ENCODE measurements at regions not wholly inside any gene's neighbourhood (a gene's known extent, or its start where the extent isn't known, plus 50 kb on each side); places are given as distances from the start of the nearest gene placed in this dataset.

DNA sequence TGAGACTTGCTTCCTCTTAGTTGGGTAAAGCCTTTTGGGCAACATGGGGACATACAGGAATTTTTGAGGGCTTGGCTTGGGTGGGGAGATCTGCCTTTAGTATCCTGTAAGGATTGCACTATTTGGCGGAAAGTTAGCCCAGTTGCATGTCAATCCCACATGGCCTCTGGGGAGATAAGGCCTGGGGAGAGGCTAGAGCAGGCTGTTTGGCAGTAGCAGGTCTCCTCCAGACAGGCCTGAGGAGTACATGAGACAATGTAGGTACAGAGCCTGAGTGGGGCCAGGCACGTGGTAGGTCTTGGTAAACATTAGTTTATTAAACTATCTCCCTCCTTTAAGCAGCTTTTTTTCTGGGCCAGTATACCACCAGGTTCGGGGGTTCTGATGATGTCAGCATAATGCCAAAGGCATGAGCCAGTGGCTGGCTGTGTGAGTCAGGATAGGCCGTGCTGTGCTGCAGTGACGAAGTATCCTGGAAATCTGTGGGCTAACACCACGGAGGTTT, 147.9 kb downstream of the VEGFA start (continued):
- TF ChIP-seq POLR2H (tag; IDR thresholded peaks at IDR 0.05; ENCODE audit: low read depth): no peak
- TF ChIP-seq EHMT2 (IDR thresholded peaks at IDR 0.05): no peak
- no peak for TF ChIP-seq GABPB1 (CRISPR knock-in tag; IDR thresholded peaks at IDR 0.05)
- no peak for TF ChIP-seq ZHX1 (conservative IDR thresholded peaks at IDR 0.05; ENCODE audit: low read length)
- no peak for TF ChIP-seq SRF (CRISPR knock-in tag; IDR thresholded peaks at IDR 0.05)
- no peak for TF ChIP-seq THRAP3 (IDR thresholded peaks at IDR 0.05; ENCODE audit: borderline replicate concordance)
- TF ChIP-seq TCF3 (CRISPR knock-in tag; IDR thresholded peaks at IDR 0.05): no peak
- TF ChIP-seq POLR2B (IDR thresholded peaks at IDR 0.05; ENCODE audit: low read depth, partially characterized antibody): no peak
- no peak for TF ChIP-seq ZBTB26 (CRISPR knock-in tag; IDR thresholded peaks at IDR 0.05)
- TF ChIP-seq RBM34 (IDR thresholded peaks at IDR 0.05; ENCODE audit: borderline replicate concordance, insufficient read depth, low read length): no peak
- TF ChIP-seq C11orf30 (IDR thresholded peaks at IDR 0.05; ENCODE audit: low read depth): peak; percentile 89
- no peak for TF ChIP-seq ZBTB8A (IDR thresholded peaks at IDR 0.05; ENCODE audit: partially characterized antibody)
- TF ChIP-seq FOXK1 (CRISPR knock-in tag; IDR thresholded peaks at IDR 0.05; ENCODE audit: borderline replicate concordance): no peak
- no peak for TF ChIP-seq RBM15 (IDR thresholded peaks at IDR 0.05; ENCODE audit: insufficient read depth, low read length)
- TF ChIP-seq MECOM (CRISPR knock-in tag; IDR thresholded peaks at IDR 0.05): peak; percentile 77
- TF ChIP-seq BRD4 (IDR thresholded peaks at IDR 0.05): 0 out of 2 replicates have a peak, but pooled peaks have one; percentile 25
- TF ChIP-seq ARID4B (CRISPR knock-in tag; IDR thresholded peaks at IDR 0.05): no peak
- TF ChIP-seq TARDBP (IDR thresholded peaks at IDR 0.05): no peak
- 0 out of 2 replicates have a peak, but pooled peaks have one; percentile 62 for TF ChIP-seq ZNF57 (CRISPR knock-in tag; IDR thresholded peaks at IDR 0.05)
- no peak for TF ChIP-seq BCOR (IDR thresholded peaks at IDR 0.05)
- TF ChIP-seq, protein P1, sequence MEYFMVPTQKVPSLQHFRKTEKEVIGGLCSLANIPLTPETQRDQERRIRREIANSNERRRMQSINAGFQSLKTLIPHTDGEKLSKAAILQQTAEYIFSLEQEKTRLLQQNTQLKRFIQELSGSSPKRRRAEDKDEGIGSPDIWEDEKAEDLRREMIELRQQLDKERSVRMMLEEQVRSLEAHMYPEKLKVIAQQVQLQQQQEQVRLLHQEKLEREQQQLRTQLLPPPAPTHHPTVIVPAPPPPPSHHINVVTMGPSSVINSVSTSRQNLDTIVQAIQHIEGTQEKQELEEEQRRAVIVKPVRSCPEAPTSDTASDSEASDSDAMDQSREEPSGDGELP (CRISPR knock-in tag; IDR thresholded peaks at IDR 0.05; ENCODE audit: borderline replicate concordance): peak; percentile 51; the same call in 1 of the 2 replicates

Measured in K562 (cell line).